Activated CD4-positive, alpha-beta T cell treated with anti-CD3 and anti-CD28 coated beads, Interleukin-2, amount 10 ng/mL, durations not matched to agents 24 days and 14 days (primary cell): ENCODE measurements at regions not wholly inside any gene's neighbourhood (a gene's known extent, or its start where the extent isn't known, plus 50 kb on each side); places are given as distances from the start of the nearest gene placed in this dataset.

Experiments
- DNase-seq: peaks from one replicate; pipeline ENCODE4 v3.0.0; 2022
- H3K27ac Mint-ChIP-seq: one replicate; pipeline ENCODE4 v1.8.0; 2022; ENCODE audit warnings: mild to moderate bottlenecking, mixed read lengths
- H3K27me3 Mint-ChIP-seq: one replicate; pipeline ENCODE4 v1.8.0; 2022; ENCODE audit warnings: mixed read lengths
- H3K36me3 Mint-ChIP-seq: one replicate; pipeline ENCODE4 v1.8.0; 2022; ENCODE audit warnings: low read depth, mild to moderate bottlenecking, mixed read lengths
- H3K4me1 Mint-ChIP-seq: one replicate; pipeline ENCODE4 v1.8.0; 2021; ENCODE audit warnings: mixed read lengths
- H3K4me3 Mint-ChIP-seq: one replicate; pipeline ENCODE4 v1.8.0; 2022; ENCODE audit warnings: mild to moderate bottlenecking, moderate library complexity, mixed read lengths
- H3K9me3 Mint-ChIP-seq: one replicate; pipeline ENCODE4 v1.8.0; 2021; ENCODE audit warnings: mixed read lengths
- intact Hi-C: fragments of 100-400 bp; cut with micrococcal nuclease; formaldehyde crosslinking; loops from one replicate; pipeline ENCODE4 v1.15.1; 2023

- Mint-ChIP-seq H3K9me3 (no peaks in the 10 kb centered on the region), H3K4me3 (no peak overlapping the region)
Observed at GRCh38 chr2:43171789-43172188, 54.6 kb downstream of the ZFP36L2 start.

GRCh38 chr2:43170405-43171105, 55.9 kb downstream of the ZFP36L2 start:
- DNase-seq = no peak
- intact Hi-C loops = loop anchor here (1.0 kb wide), 1 partner anchor 11 kb away; no protein-coding TSS in a partner anchor
- Mint-ChIP-seq H3K9me3 (no peaks in the 10 kb centered on the region), H3K4me3 (peak overlapping the region; percentile 77), H3K36me3 (no peaks in the 10 kb centered on the region), H3K27ac (peak overlapping the region; percentile 97), H3K27me3 (no peaks in the 10 kb centered on the region), H3K4me1 (peaks cover 69% of the 10 kb centered on the region)

More at GRCh38 chr2:43171789-43172188, 54.6 kb downstream of the ZFP36L2 start:
- DNase-seq = no peak
- Mint-ChIP-seq H3K27ac (peak overlapping the region; percentile 74), H3K4me1 (peaks cover 74% of the 10 kb centered on the region), H3K27me3 (no peaks in the 10 kb centered on the region), H3K36me3 (no peaks in the 10 kb centered on the region)
- intact Hi-C loops = no loop called here

- Mint-ChIP-seq H3K27ac (peak overlapping the region; percentile 97), H3K4me3 (peak overlapping the region; percentile 77), H3K36me3 (no peaks in the 10 kb centered on the region), H3K27me3 (no peaks in the 10 kb centered on the region), H3K9me3 (no peaks in the 10 kb centered on the region), H3K4me1 (peaks cover 67% of the 10 kb centered on the region)
- intact Hi-C loops = loop anchor here (1.0 kb wide), 1 partner anchor 11 kb away; no protein-coding TSS in a partner anchor
- peak; percentile 90 for DNase-seq
Observed at GRCh38 chr2:43169987-43170386, 56.4 kb downstream of the ZFP36L2 start.

GRCh38 chr2:43169099-43169945, 57.1 kb downstream of the ZFP36L2 start:
- intact Hi-C loops = no loop called here
- no peaks in the 10 kb centered on the region for H3K27me3 Mint-ChIP-seq
- peak; percentile 75 for DNase-seq
- no peaks in the 10 kb centered on the region for H3K9me3 Mint-ChIP-seq
- H3K4me1 Mint-ChIP-seq = peaks cover 63% of the 10 kb centered on the region
- H3K4me3 Mint-ChIP-seq = peak overlapping the region; percentile 77
- peak overlapping the region; percentile 97 for H3K27ac Mint-ChIP-seq
- H3K36me3 Mint-ChIP-seq = no peaks in the 10 kb centered on the region

GRCh38 chr2:43168016-43168369, 58.4 kb downstream of the ZFP36L2 start:
- H3K4me1 Mint-ChIP-seq = peaks cover 58% of the 10 kb centered on the region
- no peaks in the 10 kb centered on the region for H3K27me3 Mint-ChIP-seq
- peak overlapping the region; percentile 97 for H3K27ac Mint-ChIP-seq
- intact Hi-C loops = no loop called here
- DNase-seq = no peak
- no peaks in the 10 kb centered on the region for H3K9me3 Mint-ChIP-seq
- H3K4me3 Mint-ChIP-seq = peak overlapping the region; percentile 19
- H3K36me3 Mint-ChIP-seq = no peaks in the 10 kb centered on the region

GRCh38 chr2:43165378-43166069, 60.9 kb downstream of the ZFP36L2 start:
- no peaks in the 10 kb centered on the region for H3K36me3 Mint-ChIP-seq

GRCh38 chr2:43164686-43165085, 61.7 kb downstream of the ZFP36L2 start:
- no peak for DNase-seq
- Mint-ChIP-seq H3K27ac (no peak overlapping the region), H3K27me3 (no peaks in the 10 kb centered on the region), H3K4me3 (no peak overlapping the region), H3K4me1 (peaks cover 52% of the 10 kb centered on the region), H3K9me3 (no peaks in the 10 kb centered on the region), H3K36me3 (no peaks in the 10 kb centered on the region)
- intact Hi-C loops = no loop called here

More at GRCh38 chr2:43165378-43166069, 60.9 kb downstream of the ZFP36L2 start:
- H3K27me3 Mint-ChIP-seq = no peaks in the 10 kb centered on the region
- no peak overlapping the region for H3K27ac Mint-ChIP-seq
- no peaks in the 10 kb centered on the region for H3K9me3 Mint-ChIP-seq
- peaks cover 50% of the 10 kb centered on the region for H3K4me1 Mint-ChIP-seq
- DNase-seq = no peak
- H3K4me3 Mint-ChIP-seq = no peak overlapping the region
- intact Hi-C loops = no loop called here

GRCh38 chr2:43163584-43164270, 62.7 kb downstream of the ZFP36L2 start:
- H3K27me3 Mint-ChIP-seq = no peaks in the 10 kb centered on the region
- H3K36me3 Mint-ChIP-seq = no peaks in the 10 kb centered on the region
- H3K9me3 Mint-ChIP-seq = no peaks in the 10 kb centered on the region
- H3K27ac Mint-ChIP-seq = no peak overlapping the region
- H3K4me1 Mint-ChIP-seq = peaks cover 52% of the 10 kb centered on the region
- intact Hi-C loops = no loop called here
- no peak for DNase-seq
- no peak overlapping the region for H3K4me3 Mint-ChIP-seq

GRCh38 chr2:43162511-43162776, 64.0 kb downstream of the ZFP36L2 start:
- H3K4me1 Mint-ChIP-seq = peaks cover 52% of the 10 kb centered on the region
- H3K27ac Mint-ChIP-seq = peak overlapping the region; percentile 42
- no peak for DNase-seq
- intact Hi-C loops = no loop called here
- H3K9me3 Mint-ChIP-seq = no peaks in the 10 kb centered on the region
- no peaks in the 10 kb centered on the region for H3K27me3 Mint-ChIP-seq
- no peaks in the 10 kb centered on the region for H3K36me3 Mint-ChIP-seq
- no peak overlapping the region for H3K4me3 Mint-ChIP-seq

- no peak overlapping the region for H3K4me3 Mint-ChIP-seq
- peak overlapping the region; percentile 42 for H3K27ac Mint-ChIP-seq
- no peaks in the 10 kb centered on the region for H3K27me3 Mint-ChIP-seq
- intact Hi-C loops = no loop called here
- no peaks in the 10 kb centered on the region for H3K36me3 Mint-ChIP-seq
- H3K4me1 Mint-ChIP-seq = peaks cover 56% of the 10 kb centered on the region
- H3K9me3 Mint-ChIP-seq = no peaks in the 10 kb centered on the region
- DNase-seq = no peak
Observed at GRCh38 chr2:43161650-43162510, 64.5 kb downstream of the ZFP36L2 start.

- Mint-ChIP-seq H3K27me3 (no peaks in the 10 kb centered on the region), H3K9me3 (no peaks in the 10 kb centered on the region), H3K36me3 (no peaks in the 10 kb centered on the region), H3K4me1 (peaks cover 59% of the 10 kb centered on the region), H3K4me3 (no peak overlapping the region), H3K27ac (peak overlapping the region; percentile 98)
- intact Hi-C loops = no loop called here
- DNase-seq = no peak
Observed at GRCh38 chr2:43160778-43161177, 65.6 kb downstream of the ZFP36L2 start.

- peak overlapping the region; percentile 98 for H3K27ac Mint-ChIP-seq
- peaks cover 53% of the 10 kb centered on the region for H3K4me1 Mint-ChIP-seq
- intact Hi-C loops = loop anchor here (1.0 to 5.0 kb wide), 7 partner anchors 11 to 398 kb away; partner anchors contain the start of gene ZFP36L2
- H3K27me3 Mint-ChIP-seq = no peaks in the 10 kb centered on the region
- no peaks in the 10 kb centered on the region for H3K9me3 Mint-ChIP-seq
- DNase-seq = peak; percentile 75
- H3K36me3 Mint-ChIP-seq = no peaks in the 10 kb centered on the region
- peak overlapping the region; percentile 78 for H3K4me3 Mint-ChIP-seq
Observed at GRCh38 chr2:43159797-43160196, 66.6 kb downstream of the ZFP36L2 start.
